ENCODE measurements at regions not wholly inside any gene's neighbourhood (a gene's known extent, or its start where the extent isn't known, plus 50 kb on each side); places are given as distances from the start of the nearest gene placed in this dataset.

DNA sequence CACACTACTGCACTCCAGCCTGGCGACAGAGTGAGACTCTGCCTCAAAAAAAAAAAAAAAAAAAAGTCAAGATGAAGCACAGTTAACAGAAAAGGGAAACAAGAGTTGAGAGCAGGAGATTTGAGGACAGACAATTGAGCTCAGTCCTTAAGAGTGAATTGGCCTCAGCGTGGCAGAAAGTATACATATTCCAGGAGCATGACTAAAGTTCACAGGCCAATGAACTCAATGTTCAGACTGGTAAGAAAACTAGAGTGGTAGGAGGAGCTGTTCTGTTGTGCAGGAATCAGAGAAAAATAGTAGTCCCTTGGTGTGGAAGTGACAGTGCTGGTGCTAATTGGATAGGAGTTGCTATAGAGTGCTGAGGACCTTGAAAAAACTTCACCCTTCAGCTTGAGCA, 60.0 kb downstream of the NRN1 start:
- Histone ChIP-seq H3K9me3 (no peaks in the 10 kb centered on the region), H3K27me3 (replicated peaks; ENCODE audit: insufficient read depth) (no peaks in the 10 kb centered on the region), H3K27ac (no peak overlapping the region), H3K36me3 (no peaks in the 10 kb centered on the region), H3K4me1 (ENCODE audit: control insufficient read depth in 1 of 2, low read depth in 2 of 2) (peaks cover 0 to 5% of the 10 kb centered on the region in 2 donors), H3K4me3 (no peak overlapping the region)
- TF ChIP-seq, protein P1, sequence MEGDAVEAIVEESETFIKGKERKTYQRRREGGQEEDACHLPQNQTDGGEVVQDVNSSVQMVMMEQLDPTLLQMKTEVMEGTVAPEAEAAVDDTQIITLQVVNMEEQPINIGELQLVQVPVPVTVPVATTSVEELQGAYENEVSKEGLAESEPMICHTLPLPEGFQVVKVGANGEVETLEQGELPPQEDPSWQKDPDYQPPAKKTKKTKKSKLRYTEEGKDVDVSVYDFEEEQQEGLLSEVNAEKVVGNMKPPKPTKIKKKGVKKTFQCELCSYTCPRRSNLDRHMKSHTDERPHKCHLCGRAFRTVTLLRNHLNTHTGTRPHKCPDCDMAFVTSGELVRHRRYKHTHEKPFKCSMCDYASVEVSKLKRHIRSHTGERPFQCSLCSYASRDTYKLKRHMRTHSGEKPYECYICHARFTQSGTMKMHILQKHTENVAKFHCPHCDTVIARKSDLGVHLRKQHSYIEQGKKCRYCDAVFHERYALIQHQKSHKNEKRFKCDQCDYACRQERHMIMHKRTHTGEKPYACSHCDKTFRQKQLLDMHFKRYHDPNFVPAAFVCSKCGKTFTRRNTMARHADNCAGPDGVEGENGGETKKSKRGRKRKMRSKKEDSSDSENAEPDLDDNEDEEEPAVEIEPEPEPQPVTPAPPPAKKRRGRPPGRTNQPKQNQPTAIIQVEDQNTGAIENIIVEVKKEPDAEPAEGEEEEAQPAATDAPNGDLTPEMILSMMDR (IDR thresholded peaks at IDR 0.05) = no peak
- ATAC-seq (ENCODE audit: insufficient number of reproducible peaks, low FRiP score, low read depth) (no peak), DNase-seq (ENCODE audit: low spot score) (no peak)

DNA sequence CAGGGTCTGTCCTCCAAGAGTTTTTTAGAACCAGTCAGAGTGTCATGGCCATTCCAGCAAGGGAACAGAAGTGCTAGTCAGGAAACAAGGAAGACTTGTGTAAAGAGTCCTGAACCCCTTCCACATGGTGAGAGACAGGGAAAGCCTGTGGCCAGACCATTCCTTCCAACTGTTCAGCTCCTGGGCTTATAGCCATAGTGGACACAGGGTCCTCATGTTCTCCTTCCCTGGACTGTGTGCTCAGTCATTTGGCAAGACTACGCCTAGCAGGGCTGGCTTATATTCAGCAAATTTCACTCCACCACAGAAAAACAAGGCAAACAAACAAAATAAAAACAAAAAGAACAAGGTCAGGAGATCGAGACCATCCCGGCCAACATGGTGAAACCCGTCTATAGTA, 60.5 kb downstream of the NRN1 start:
- Histone ChIP-seq H3K36me3 (no peaks in the 10 kb centered on the region), H3K4me3 (no peak overlapping the region), H3K27me3 (replicated peaks; ENCODE audit: insufficient read depth) (no peaks in the 10 kb centered on the region), H3K4me1 (ENCODE audit: control insufficient read depth in 1 of 2, low read depth in 2 of 2) (peaks cover 0 to 10% of the 10 kb centered on the region in 2 donors), H3K9me3 (no peaks in the 10 kb centered on the region), H3K27ac (no peak overlapping the region)
- DNase-seq (ENCODE audit: low spot score) = no peak
- TF ChIP-seq, protein P1 (IDR thresholded peaks at IDR 0.05) = no peak
- no peak for ATAC-seq (ENCODE audit: insufficient number of reproducible peaks, low FRiP score, low read depth)

DNA sequence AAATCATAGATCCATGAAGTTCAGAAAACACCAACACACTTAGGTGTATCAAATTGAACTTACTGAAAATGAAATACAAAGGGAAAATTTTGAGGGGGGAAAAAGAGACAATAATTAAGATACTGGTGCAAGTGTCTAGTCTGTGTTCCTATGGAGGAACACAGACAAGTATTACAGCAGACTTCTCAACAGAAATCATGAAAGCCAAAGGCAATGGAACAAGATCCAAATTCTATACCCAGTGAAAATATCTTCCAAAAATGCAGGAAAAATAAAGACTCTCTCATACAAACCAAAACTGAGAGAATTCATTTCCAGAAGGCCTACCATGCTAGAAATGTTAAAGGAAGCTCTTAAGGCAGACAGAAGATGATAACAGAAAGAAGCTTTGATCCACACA, 63.1 kb downstream of the NRN1 start:
- peaks cover 5 to 19% of the 10 kb centered on the region in 2 donors for H3K4me1 ChIP-seq (ENCODE audit: control insufficient read depth in 1 of 2, low read depth in 2 of 2)
- no peak for DNase-seq (ENCODE audit: low spot score)
- no peaks in the 10 kb centered on the region for H3K27me3 ChIP-seq (replicated peaks; ENCODE audit: insufficient read depth)
- H3K36me3 ChIP-seq = no peaks in the 10 kb centered on the region
- no peaks in the 10 kb centered on the region for H3K9me3 ChIP-seq
- no peak overlapping the region for H3K4me3 ChIP-seq
- ATAC-seq (ENCODE audit: insufficient number of reproducible peaks, low FRiP score, low read depth) = no peak
- TF ChIP-seq, protein P1 (IDR thresholded peaks at IDR 0.05) = no peak
- no peak overlapping the region for H3K27ac ChIP-seq

DNA sequence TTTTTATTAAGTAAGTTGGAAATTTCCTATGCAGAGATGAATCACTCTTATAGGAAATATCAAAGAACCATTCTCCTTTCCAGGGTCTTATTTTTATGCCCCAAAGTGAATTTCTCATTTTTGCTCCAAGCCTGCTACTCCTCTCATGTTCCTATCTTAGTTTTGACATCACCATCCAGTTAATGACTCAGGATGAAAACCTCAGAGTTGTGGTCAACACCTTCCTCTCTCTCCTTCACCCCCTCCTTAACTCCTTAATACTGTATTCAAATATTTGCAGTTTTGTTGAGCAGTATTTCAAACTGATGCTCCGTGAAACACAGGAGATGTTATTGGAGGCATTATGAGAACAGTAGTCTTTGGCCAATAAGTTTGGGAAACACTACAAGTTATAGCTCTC, 64.1 kb downstream of the NRN1 start:
- Histone ChIP-seq H3K27ac (no peak overlapping the region), H3K36me3 (no peaks in the 10 kb centered on the region), H3K27me3 (replicated peaks; ENCODE audit: insufficient read depth) (no peaks in the 10 kb centered on the region), H3K9me3 (no peaks in the 10 kb centered on the region), H3K4me3 (no peak overlapping the region), H3K4me1 (ENCODE audit: control insufficient read depth in 1 of 2, low read depth in 2 of 2) (peaks cover 5 to 19% of the 10 kb centered on the region in 2 donors)
- no peak for DNase-seq (ENCODE audit: low spot score)
- TF ChIP-seq, protein P1 (IDR thresholded peaks at IDR 0.05) = no peak
- ATAC-seq (ENCODE audit: insufficient number of reproducible peaks, low FRiP score, low read depth) = no peak

DNA sequence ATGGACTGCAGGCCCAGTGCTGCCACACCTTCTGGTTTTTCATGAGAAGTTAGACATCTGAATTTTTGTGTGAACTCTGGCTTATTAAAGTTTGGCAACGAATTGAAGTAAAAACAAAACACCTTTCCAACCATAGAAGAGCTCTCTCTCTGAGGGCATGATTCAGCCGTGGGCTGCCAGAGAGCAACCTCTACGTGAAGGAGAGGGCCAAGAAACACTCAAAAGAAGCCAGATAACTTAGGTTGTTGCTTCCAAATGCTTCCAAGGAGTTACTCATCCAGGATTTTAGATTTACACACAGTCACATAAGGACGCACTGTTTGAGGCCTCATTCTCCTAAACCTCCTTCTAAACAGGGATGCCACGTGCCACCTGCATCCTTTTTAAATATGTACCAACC, 65.5 kb downstream of the NRN1 start:
- H3K27me3 ChIP-seq (replicated peaks; ENCODE audit: insufficient read depth) = no peaks in the 10 kb centered on the region
- no peaks in the 10 kb centered on the region for H3K36me3 ChIP-seq
- no peaks in the 10 kb centered on the region for H3K9me3 ChIP-seq
- no peak overlapping the region for H3K4me3 ChIP-seq
- ATAC-seq (ENCODE audit: insufficient number of reproducible peaks, low FRiP score, low read depth) = peak; percentile 70
- H3K27ac ChIP-seq = peak overlapping the region; percentile 9 to 21
- TF ChIP-seq, protein P1 (IDR thresholded peaks at IDR 0.05) = no peak
- H3K4me1 ChIP-seq (ENCODE audit: control insufficient read depth in 1 of 2, low read depth in 2 of 2) = peaks cover 5 to 19% of the 10 kb centered on the region in 2 donors
- no peak for DNase-seq (ENCODE audit: low spot score)

Measured in thoracic aorta (tissue), 2 donors.